HG03066 (cell line): ENCODE measurements at regions not wholly inside any gene's neighbourhood (a gene's known extent, or its start where the extent isn't known, plus 50 kb on each side); places are given as distances from the start of the nearest gene placed in this dataset.
"Not testable (repeated sequence)": the region's sequence is repeated elsewhere in the genome, so short reads cannot be mapped to it uniquely, and the experiment has no call there.

Experiments used
- ATAC-seq: cut with Tn5 transposase; IDR thresholded peaks from one replicate; pipeline ENCODE4 v1.9.1; 2021; ENCODE audit warnings: low read depth; ENCODE audit not compliant: unreplicated experiment

DNA sequence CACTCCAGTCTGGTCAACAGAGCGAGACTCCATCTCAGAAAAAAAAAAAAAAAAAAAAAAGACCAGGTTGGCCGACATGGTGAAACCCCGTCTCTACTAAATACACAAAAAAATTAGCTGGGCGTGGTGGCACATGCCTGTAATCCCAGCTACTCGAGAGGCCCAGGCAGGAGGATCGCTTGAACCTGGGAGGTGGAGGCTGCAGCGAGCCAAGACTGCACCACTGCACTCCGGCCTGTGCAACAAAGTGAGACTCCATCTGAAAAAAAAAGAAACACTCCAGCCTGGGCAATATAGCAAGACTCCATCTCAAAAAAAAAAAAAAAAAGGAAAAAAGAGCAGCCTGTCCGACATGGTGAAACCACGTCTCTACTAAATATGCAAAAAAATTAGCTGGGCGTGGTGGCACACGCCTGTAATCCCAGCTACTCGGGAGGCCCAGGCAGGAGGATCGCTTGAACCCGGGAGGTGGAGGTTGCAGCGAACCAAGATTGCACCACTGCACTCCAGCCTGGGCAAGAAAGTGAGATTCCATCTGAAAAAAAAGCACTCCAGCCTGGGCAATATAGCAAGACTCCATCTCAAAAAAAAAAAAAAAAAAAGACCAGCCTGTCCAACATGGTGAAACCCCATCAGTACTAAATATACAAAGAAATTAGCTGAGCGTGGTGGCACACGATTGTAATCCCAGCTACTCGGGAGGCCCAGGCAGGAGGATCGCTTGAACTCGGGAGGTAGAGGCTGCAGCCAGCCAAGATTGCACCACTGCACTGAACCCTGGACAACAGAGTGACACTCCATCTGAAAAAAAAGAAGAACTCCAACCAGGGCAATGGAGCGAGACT, 343.3 kb upstream of the PLGLB2 start:
- not testable (repeated sequence) for ATAC-seq

DNA sequence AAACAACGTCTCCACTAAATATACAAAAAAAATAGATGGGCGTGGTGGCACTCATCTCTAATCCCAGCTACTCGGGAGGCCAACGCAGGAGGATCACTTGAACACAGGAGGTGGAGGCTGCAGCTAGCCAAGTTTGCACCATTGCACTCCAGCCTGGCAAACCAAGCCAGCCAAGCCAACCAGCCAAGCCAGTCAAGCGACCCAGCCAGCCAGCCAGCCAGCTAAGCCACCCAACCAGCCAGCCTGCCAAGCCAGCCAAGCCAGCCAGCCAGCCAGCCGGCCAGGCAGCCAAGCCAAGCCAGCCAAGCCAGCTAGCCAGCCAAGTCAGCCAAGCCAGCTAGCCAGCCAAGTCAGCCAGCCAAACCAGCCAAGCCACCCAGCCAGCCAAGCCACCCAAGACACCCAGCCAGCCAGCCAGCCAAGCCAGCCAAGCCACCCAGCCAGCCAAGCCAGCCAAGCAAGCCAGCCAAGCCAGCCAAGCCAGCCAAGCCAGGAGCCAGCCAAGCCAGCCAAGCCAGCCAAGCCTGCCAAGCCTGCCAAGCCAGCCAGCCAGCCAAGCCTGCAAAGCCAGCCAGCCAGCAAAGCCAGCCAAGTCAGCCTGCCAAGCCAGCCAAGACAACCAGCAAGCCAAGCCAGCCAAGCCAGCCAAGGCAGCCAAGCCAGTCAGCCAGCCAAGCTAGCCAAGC, 342.2 kb upstream of the PLGLB2 start:
- ATAC-seq: not testable (repeated sequence)

DNA sequence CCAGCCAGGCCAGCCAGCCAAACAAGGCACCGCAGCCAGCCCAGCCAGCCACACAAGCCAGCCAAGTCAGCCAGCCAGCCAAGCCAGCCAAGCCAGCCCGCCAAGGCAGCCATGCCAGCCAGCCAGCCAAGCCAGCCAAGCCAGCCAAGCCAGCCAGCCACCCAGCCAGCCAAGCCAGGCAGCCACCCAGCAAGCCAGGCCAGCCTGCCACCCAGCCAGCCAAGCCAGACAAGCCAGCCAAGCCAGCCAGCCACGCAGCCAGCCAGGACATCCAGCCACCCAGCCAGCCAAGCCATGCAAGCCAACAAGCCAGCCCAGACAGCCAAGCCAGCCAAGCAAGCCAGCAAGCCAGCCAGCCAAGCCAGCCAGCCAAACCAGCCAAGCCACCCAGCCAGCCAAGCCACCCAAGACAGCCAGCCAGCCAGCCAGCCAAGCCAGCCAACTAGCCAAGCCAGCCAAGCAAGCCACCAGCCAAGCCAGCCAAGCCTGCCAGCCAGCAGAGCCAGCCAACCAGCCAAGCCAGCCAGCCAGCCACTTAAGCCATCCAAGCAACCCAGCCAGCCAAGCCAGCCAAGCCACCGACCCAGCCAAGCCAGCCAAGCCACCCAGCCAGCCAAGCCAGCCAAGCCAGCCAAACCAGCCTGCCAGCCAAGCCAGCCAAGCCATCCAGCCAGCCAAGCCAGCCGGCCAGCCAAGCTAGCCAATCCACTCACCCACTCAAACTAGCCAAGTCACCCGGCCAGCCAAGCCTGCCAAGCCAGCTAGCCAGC, 341.3 kb upstream of the PLGLB2 start:
- ATAC-seq: not testable (repeated sequence)

DNA sequence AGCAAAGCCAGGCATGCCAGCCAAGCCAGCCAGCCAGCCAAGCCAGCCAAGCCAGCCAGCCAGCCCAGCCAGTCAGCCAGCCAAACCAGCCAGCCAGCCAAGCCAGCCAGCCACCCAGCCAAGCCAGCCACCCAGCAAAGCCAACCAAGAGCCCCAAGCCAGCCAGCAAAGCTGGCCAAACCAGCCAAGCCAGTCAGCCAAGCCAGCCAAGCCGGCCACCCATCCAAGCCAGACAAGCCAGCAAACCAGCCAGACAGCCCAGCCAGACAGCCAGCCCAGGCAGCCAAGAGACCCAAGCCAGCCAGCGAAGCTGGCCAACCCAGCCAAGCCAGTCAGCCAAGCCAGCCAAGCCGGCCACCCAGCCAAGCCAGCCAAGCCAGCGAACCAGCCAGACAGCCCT, 338.3 kb upstream of the PLGLB2 start:
- ATAC-seq: not testable (repeated sequence)

DNA sequence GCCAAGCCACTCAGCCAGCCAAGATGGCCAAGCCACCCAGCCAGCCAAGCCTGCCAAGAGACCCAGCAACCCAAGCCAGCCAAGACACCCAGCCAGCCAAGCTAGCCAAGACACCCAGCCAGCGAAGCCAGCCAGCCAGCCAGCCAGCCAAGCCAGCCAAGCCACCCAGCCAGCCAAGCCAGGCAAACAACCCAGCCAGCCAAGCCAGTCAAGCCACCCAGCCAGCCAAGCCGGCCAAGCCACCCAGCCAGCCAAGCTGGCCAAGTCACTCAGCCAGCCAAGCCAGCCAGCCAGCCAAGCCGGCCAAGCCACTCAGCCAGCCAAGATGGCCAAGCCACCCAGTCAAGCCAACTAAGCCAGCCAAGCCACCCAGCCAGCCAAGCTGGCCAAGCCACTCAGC, 337.5 kb upstream of the PLGLB2 start:
- not testable (repeated sequence) for ATAC-seq

DNA sequence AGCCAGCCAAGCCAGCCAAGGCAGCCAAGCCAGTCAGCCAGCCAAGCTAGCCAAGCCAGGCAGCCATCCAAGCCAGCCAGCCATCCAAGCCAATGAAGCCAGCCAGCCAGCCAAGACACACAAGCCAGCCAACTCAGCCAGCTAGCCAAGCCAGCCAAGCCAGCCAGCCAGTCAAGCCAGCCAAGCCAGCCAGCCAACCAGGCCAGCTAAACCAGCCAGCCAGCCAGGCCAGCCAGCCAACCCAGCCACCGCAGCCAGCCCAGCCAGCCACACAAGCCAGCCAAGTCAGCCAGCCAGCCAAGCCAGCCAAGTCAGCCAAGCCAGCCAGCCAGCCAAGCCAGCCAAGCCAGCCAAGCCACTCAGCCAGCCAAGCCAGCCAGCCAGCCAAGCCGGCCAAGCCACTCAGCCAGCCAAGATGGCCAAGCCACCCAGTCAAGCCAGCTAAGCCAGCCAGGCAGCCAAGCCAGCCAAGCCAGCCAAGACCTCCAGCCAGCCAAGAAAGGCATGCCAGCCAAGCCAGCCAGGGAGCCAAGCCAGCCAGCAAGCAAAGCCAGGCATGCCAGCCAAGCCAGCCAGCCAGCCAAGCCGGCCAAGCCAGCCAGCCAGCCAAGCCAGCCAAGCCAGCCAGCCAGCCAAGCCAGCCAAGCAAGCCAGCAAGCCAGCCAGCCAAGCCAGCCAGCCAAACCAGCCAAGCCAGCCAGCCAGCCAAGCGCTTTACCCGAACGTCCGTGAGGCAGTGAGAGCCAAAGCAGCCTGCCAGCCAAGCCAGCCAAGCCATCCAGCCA, 335.7 kb upstream of the PLGLB2 start:
- ATAC-seq: not testable (repeated sequence)

DNA sequence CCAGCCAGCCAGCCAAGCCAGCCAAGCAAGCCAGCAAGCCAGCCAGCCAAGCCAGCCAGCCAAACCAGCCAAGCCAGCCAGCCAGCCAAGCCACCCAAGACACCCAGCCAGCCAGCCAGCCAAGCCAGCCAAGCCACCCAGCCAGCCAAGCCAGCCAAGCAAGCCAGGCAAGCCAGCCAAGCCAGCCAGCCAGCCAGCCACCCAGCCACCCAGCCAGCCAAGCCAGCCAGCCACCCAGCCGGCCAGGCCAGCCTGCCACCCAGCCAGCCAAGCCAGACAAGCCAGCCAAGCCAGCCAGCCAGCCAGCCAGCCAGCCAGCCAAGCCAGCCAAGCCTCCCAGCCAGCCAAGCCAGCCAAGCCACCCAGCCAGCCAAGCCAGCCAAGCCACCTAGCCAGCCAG, 333.6 kb upstream of the PLGLB2 start:
- not testable (repeated sequence) for ATAC-seq

DNA sequence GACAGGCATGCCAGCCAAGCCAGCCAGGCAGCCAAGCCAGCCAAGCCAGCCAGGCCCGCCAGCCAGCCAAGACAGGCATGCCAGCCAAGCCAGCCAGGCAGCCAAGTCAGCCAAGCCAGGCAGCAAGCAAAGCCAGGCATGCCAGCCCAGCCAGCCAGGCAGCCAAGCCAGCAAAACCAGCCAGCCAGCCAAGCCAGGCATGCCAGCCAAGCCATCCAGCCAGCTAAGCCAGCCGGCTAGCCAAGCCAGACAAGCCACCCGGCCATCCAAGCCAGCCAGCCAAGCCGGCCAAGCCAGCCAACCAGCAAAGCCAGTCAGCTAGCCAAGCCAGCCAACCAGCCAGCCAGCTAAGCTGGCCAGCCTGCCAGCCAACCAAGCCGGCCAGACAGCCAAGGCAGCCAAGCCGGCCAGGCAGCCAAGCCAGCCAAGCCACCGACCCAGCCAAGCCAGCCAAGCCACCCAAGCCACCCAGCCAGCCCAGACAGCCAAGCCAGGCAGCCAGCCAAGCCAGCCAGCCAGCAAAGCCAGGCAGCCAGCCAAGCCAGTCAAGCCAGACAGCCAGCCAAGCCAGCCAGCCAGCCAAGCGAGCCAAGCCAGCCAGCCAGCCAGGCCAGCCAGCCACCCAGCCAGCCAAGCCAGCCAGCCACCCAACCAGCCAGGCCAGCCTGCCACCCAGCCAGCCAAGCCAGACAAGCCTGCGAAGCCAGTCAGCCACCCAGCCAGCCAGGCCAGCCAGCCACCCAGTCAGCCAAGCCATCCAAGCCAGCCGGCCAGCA, 332.9 kb upstream of the PLGLB2 start:
- ATAC-seq: not testable (repeated sequence)

DNA sequence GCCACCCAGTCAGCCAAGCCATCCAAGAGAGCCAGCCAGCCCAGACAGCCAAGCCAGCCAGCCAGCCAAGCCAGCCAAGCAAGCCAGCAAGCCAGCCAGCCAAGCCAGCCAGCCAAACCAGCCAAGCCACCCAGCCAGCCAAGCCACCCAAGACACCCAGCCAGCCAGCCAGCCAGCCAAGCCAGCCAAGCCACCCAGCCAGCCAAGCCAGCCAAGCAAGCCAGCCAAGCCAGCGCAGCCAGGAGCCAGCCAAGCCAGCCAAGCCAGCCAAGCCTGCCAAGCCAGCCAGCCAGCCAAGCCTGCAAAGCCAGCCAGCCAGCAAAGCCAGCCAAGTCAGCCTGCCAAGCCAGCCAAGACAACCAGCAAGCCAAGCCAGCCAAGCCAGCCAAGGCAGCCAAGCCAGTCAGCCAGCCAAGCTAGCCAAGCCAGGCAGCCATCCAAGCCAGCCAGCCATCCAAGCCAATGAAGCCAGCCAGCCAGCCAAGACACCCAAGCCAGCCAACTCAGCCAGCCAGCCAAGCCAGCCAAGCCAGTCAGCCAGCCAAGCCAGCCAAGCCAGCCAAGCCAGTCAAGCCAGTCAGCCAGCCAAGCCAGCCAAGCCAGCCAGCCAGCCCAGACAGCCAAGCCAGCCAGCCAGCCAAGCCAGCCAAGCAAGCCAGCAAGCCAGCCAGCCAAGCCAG, 332.2 kb upstream of the PLGLB2 start:
- ATAC-seq: not testable (repeated sequence)

DNA sequence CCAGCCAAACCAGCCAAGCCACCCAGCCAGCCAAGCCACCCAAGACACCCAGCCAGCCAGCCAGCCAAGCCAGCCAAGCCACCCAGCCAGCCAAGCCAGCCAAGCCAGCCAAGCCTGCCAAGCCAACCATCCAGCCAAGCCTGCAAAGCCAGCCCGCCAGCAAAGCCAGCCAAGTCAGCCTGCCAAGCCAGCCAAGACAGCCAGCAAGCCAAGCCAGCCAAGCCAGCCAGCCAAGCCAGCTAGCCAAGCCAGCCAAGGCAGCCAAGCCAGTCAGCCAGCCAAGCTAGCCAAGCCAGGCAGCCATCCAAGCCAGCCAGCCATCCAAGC, 331.7 kb upstream of the PLGLB2 start:
- ATAC-seq: not testable (repeated sequence)

DNA sequence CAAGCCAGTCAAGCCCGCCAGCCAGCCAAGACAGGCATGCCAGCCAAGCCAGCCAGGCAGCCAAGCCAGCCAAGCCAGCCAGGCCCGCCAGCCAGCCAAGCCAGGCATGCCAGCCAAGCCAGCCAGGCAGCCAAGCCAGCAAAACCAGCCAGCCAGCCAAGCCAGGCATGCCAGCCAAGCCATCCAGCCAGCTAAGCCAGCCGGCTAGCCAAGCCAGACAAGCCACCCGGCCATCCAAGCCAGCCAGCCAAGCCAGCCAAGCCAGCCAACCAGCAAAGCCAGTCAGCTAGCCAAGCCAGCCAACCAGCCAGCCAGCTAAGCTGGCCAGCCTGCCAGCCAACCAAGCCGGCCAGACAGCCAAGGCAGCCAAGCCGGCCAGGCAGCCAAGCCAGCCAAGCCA, 330.7 kb upstream of the PLGLB2 start:
- ATAC-seq: not testable (repeated sequence)

DNA sequence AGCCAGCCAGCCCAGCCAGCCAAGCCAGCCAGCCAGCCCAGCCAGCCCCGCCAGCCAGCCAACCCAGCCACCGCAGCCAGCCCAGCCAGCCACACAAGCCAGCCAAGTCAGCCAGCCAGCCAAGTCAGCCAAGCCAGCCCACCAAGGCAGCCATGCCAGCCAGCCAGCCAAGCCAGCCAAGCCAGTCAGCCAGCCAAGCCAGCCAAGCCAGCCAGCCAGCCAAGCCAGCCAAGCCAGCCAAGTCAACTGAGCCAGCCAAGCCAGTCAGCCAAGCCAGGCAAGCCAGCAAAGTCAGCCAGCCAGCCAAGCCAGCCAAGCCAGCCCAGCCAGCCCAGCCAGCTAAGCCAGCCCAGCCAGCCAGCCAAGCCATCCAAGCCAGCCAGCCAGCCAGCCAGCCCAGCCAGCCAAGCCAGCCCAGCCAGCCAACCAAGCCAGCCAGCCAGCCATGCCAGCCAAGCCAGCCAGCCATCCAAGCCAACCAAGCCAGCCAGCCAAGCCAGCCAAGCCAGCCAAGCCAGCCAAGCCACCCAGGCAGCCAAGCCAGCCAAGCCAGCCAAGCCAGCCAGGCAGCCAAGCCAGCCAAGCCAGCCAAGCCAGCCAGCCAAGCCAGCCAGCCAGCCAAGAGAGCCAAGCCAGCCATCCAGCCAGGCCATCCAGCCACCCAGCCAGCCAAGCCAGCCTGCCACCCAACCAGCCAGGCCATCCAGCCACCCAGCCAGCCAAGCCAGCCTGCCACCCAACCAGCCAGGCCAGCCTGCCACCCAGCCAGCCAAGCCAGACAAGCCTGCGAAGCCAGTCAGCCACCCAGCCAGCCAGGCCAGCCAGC, 329.9 kb upstream of the PLGLB2 start:
- ATAC-seq: not testable (repeated sequence)

DNA sequence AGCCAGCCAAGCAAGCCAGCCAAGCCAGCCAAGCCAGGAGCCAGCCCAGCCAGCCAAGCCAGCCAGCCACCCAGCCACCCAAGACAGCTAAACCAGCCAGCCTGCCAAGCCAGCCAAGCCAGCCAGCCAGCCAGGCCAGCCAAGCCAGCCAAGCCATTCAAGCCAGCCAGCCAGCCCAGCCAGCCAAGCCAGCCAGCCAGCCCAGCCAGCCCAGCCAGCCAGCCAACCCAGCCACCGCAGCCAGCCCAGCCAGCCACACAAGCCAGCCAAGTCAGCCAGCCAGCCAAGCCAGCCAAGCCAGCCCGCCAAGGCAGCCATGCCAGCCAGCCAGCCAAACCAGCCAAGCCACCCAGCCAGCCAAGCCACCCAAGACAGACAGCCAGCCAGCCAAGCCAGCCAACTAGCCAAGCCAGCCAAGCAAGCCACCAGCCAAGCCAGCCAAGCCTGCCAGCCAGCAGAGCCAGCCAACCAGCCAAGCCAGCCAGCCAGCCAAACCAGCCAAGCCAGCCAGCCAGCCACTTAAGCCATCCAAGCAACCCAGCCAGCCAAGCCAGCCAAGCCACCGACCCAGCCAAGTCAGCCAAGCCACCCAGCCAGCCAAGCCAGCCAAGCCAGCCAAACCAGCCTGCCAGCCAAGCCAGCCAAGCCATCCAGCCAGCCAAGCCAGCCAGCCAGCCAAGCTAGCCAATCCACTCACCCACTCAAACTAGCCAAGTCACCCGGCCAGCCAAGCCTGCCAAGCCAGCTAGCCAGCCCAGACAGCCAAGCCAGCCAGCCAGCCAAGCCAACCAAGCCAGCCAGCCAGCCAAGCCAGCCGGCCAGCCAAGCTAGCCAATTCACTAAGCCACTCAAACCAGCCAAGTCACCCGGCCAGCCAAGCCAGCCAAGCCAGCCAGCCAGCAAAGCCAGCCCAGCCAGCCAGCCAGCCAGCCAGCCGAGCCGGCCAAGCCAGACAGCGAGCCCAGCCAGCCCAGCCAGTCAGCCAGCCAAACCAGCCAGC, 328.8 kb upstream of the PLGLB2 start:
- ATAC-seq: not testable (repeated sequence)

DNA sequence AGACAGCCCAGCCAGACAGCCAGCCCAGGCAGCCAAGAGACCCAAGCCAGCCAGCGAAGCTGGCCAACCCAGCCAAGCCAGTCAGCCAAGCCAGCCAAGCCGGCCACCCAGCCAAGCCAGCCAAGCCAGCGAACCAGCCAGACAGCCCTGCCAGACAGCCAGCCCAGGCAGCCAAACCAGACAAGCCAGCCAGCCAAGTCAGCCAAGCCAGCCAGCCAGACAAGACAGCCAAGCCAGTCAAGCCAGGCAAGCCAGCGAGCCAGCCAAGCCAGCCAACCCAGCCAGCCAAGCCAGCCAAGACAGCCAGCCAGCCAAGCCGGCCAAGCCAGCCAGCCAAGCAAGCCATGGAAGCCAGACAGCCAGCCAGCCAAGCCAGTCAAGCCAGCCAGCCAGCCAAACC, 327.9 kb upstream of the PLGLB2 start:
- ATAC-seq: not testable (repeated sequence)

DNA sequence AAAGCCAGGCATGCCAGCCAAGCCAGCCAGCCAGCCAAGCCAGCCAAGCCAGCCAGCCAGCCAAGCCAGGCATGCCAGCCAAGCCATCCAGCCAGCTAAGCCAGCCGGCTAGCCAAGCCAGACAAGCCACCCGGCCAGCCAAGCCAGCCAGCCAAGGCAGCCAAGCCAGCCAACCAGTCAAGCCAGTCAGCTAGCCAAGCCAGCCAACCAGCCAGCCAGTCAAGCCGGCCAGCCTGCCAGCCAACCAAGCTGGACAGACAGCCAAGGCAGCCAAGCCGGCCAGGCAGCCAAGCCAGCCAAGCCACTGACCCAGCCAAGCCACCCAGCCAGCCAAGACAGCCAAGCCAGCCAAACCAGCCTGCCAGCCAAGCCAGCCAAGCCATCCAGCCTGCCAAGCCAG, 326.9 kb upstream of the PLGLB2 start:
- not testable (repeated sequence) for ATAC-seq

DNA sequence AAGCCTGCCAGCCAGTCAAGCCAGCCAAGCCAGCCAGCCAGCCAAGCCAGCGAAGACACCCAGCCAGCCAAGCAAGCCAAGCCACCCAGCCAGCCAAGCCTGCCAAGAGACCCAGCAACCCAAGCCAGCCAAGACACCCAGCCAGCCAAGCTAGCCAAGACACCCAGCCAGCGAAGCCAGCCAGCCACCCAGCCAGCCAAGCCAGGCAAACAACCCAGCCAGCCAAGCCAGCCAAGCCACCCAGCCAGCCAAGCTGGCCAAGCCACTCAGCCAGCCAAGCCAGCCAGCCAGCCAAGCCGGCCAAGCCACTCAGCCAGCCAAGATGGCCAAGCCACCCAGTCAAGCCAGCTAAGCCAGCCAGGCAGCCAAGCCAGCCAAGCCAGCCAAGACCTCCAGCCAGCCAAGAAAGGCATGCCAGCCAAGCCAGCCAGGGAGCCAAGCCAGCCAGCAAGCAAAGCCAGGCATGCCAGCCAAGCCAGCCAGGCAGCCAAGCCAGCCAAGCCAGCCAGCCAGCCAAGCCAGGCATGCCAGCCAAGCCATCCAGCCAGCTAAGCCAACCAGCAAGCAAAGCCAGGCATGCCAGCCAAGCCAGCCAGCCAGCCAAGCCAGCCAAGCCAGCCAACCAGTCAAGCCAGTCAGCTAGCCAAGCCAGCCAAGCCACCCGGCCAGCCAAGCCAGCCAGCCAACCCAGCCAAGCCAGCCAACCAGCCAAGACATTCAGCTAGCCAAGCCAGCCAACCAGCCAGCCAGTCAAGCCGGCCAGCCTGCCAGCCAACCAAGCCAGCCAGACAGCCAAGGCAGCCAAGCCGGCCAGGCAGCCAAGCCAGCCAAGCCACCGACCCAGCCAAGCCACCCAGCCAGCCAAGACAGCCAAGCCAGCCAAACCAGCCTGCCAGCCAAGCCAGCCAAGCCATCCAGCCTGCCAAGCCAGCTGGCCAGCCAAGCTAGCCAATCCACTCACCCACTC, 323.8 kb upstream of the PLGLB2 start:
- ATAC-seq: not testable (repeated sequence)
